ENCODE measurements at regions not wholly inside any gene's neighbourhood (a gene's known extent, or its start where the extent isn't known, plus 50 kb on each side); places are given as distances from the start of the nearest gene placed in this dataset.
A peak's percentile ranks its signal among the peaks of the same experiment; 100 is the strongest.
"Not testable (repeated sequence)": the region's sequence is repeated elsewhere in the genome, so short reads cannot be mapped to it uniquely, and the experiment has no call there.

- not testable (repeated sequence) for ATAC-seq, H3K9me3 Mint-ChIP-seq
These were observed 83.9 kb upstream of the PRSS3 start for GRCh38 chr9:33711418-33711817.

GRCh38 chr9:33714989-33715388 lies 80.4 kb upstream of the PRSS3 start:
- Mint-ChIP-seq H3K4me1 (no peaks in the 10 kb centered on the region), H3K27ac (no peak overlapping the region), H3K36me3 (no peaks in the 10 kb centered on the region), H3K9me3 (no peaks in the 10 kb centered on the region), H3K4me3 (no peak overlapping the region)
- ATAC-seq (no peak), DNase-seq (ENCODE audit: low spot score in 2 of 2) (no peak)

More at GRCh38 chr9:33711418-33711817, 83.9 kb upstream of the PRSS3 start:
- H3K36me3 Mint-ChIP-seq; H3K4me3 Mint-ChIP-seq; H3K27ac Mint-ChIP-seq; DNase-seq (ENCODE audit: low spot score in 2 of 2); H3K4me1 Mint-ChIP-seq: not testable (repeated sequence)

- no peak overlapping the region for H3K4me3 Mint-ChIP-seq
- no peak for ATAC-seq
- DNase-seq (ENCODE audit: low spot score in 2 of 2), result no peak
- H3K4me1 Mint-ChIP-seq, result no peaks in the 10 kb centered on the region
- H3K36me3 Mint-ChIP-seq, result no peaks in the 10 kb centered on the region
- H3K27ac Mint-ChIP-seq, result no peak overlapping the region
- no peaks in the 10 kb centered on the region for H3K9me3 Mint-ChIP-seq
These were observed 76.4 kb upstream of the PRSS3 start for GRCh38 chr9:33718987-33719386.

DNA sequence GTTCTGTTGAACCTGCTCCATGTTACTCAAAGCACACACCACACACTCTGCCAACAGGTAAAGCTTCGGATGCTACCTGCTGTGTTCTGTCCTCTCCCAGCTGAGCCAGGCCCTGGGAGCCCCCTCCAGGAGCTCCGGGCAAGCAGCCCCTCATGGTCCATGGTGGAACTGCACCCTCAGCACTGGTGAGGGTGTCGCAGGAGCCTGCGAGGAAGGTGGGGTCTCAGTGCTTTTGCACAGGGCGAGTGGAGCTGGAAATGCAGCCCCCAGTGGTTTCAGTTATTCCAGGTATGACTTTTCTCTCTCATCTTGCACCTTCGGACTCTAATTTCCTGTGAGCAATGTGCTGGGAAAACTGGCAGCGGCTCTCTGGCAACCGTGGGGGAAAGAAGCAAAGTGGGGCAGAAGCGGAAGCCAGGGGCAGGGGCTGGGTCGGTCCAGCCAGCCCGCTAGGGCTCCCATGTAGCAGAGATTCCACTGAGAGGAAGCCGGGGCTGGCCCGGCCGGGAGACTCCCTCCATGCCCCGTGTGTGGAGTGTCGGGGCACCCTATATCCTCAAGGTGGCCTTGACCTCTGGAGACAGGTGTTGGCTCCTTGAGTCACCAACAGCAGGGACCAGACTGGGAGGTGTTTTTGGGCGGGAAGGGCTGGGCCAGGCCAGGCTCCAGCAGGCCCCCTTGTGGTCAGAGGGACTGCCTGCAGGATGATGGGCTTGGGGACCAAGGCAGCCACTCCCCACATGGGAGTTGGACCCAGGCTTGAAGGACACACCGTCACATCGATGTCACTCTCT lies 75.6 kb upstream of the PRSS3 start:
- Mint-ChIP-seq H3K27ac (no peak overlapping the region), H3K4me3 (peak overlapping the region; percentile 30), H3K36me3 (no peaks in the 10 kb centered on the region), H3K9me3 (no peaks in the 10 kb centered on the region), H3K4me1 (no peaks in the 10 kb centered on the region)
- DNase-seq (ENCODE audit: low spot score in 2 of 2) (peak in 1 of 2 donors; percentile 70), ATAC-seq (peak; percentile 67)

DNA sequence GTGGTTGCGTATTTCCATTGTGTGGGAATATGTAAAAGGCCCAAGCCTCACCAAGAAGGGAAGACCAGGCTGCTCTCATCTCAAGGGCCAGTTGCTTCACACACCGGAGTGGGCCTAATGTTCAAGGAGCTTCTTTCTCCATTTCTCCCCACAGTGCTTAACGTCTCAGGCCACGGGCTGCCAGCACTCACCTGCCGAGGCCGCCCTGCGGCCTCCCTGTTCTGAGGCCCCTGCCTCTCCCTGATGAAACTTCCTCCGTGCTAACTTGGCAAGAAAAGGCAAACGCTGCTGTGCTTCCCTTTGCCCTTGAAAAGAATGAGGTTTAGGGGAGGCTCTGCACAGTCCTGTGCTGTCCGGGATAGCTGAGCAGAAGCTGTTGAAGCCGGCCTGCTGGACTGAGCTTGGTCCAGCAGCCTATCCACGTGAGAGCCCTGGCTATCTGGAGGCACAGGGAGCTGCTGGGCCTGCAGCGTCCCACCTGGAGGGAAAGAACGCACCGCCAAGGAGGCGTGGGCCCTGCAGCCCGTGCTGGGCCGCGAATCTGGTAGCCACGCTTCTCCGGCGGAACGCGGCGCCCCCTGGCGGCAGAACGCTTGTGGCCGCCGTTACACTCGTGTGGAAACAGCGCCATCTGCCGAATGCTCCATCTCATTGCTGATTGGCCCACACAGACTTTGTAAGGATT lies 73.5 kb upstream of the PRSS3 start:
- H3K27ac Mint-ChIP-seq, result no peak overlapping the region
- peak; percentile 95 for DNase-seq (ENCODE audit: low spot score in 2 of 2)

DNA sequence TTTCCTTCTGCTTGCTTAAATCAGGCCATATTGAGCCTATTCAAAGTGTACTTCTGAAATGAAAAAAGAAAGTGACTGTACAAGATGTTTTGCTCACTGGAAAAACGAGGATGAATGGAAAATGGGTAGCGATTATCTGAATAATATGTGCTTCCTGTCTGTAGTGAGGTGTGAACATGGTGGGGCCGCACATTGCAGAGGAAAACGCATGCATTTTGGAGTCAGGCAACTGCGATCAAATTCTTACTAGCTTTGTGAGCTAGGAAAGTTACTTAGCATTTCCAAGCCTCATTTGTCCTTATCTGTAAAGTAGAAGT lies 73.0 kb upstream of the PRSS3 start:
- DNase-seq (ENCODE audit: low spot score in 2 of 2) (no peak), ATAC-seq (no peak)
- Mint-ChIP-seq H3K9me3 (no peaks in the 10 kb centered on the region), H3K4me1 (no peaks in the 10 kb centered on the region), H3K4me3 (no peak overlapping the region), H3K27ac (no peak overlapping the region), H3K36me3 (no peaks in the 10 kb centered on the region)

More for the DNA sequence above, 73.5 kb upstream of the PRSS3 start:
- Mint-ChIP-seq H3K4me3 (no peak overlapping the region), H3K9me3 (no peaks in the 10 kb centered on the region), H3K4me1 (no peaks in the 10 kb centered on the region), H3K36me3 (no peaks in the 10 kb centered on the region)
- ATAC-seq, result peak; percentile 81

DNA sequence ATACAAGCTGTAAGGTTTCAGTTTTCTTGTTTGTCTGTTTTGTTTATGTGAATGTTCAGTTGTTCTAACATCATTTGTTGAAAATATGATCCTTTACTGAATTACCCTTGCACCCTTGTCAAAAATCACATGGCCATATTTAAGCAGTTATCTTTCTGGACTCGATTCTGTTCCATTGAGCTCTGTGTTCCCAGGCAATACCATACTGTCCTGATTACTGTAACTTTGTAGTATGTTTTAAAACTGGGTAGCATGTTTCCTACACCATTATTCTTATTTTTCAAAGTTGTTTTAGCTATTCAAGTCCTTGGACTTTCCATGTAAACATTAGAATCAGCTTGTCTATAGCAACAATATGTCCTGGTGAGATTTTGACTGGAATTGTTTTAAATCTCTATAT lies 66.7 kb upstream of the PRSS3 start:
- Mint-ChIP-seq H3K9me3 (no peaks in the 10 kb centered on the region), H3K27ac (no peak overlapping the region), H3K4me3 (no peak overlapping the region), H3K36me3 (no peaks in the 10 kb centered on the region), H3K4me1 (no peaks in the 10 kb centered on the region)
- ATAC-seq (no peak), DNase-seq (ENCODE audit: low spot score in 2 of 2) (no peak)

DNA sequence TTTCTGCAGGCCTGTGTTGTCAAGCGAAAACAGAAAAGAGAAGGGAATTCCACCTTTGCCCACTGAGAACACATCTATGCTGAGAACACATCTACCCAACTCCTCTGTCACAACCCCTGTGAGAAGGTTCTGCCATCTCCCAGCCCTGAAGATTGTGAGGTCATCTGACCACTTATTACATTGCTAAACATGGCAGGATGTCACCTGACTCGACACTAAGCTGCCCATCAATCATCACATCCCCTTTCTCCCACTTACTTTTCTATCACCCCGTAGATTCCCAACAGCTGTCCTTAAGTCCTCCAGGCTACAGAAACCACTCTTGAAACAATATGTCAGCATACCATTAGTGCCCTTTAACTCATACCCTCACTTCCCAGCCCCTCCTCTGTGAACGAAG lies 64.2 kb upstream of the PRSS3 start:
- no peaks in the 10 kb centered on the region for H3K36me3 Mint-ChIP-seq
- H3K27ac Mint-ChIP-seq, result no peak overlapping the region
- H3K4me1 Mint-ChIP-seq, result no peaks in the 10 kb centered on the region
- no peak for DNase-seq (ENCODE audit: low spot score in 2 of 2)
- no peak overlapping the region for H3K4me3 Mint-ChIP-seq
- ATAC-seq, result no peak
- no peaks in the 10 kb centered on the region for H3K9me3 Mint-ChIP-seq

DNA sequence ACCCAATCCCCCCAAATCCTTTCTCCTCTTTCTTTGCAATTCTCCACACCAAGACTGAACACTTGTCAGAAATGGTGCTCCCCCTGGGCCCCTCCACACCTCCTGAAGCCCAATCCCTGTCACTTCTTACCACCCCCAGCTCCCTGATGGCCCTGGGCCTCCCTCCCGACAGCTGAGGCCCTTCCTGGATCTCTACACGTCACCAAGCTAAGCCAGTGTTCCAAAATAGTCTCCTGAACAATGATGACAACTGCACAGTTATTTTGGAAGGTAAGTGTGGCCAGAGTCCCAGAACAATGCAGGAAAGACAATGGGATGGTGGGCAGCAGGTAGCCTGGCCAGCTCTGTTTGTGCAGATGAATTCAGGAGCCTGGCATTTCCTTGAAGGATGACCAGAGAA lies 63.7 kb upstream of the PRSS3 start:
- Mint-ChIP-seq H3K4me3 (no peak overlapping the region), H3K36me3 (no peaks in the 10 kb centered on the region), H3K4me1 (no peaks in the 10 kb centered on the region), H3K9me3 (no peaks in the 10 kb centered on the region), H3K27ac (no peak overlapping the region)
- ATAC-seq, result no peak
- DNase-seq (ENCODE audit: low spot score in 2 of 2), result no peak

DNA sequence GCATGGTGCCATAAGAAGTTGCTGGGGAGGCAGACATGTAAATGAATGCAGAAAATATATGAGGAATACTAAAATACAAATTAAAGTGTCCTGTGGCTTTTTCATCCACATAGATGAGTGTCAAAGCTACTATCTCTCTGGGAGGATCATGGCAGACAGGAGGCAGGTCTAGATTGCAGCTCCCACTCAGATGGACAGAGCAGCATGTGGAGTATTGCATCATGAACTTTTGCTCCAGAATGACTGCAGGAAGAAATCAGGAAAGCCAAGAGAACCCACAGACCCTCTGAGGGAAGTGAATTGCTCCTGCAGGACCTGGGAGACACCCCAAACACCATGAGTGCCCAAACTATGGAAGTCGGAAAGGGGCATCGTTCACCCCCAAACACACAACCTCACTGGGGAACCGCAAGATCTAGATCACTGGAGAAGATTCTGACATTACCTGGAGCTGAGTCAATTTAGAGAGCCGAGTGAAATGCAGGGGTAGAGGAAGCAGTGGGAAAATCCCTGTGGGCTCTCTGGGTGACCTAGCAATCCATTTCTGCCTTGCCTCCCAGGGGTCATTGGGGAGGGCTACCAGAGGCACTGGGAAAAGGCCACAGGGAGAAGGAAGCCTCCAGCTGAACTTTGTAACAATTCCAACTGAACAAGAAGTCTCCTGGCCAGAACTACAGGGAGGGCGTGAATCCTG lies 61.0 kb upstream of the PRSS3 start:
- not testable (repeated sequence) for H3K4me1 Mint-ChIP-seq; H3K36me3 Mint-ChIP-seq; ATAC-seq; DNase-seq (ENCODE audit: low spot score in 2 of 2); H3K27ac Mint-ChIP-seq; H3K9me3 Mint-ChIP-seq; H3K4me3 Mint-ChIP-seq

GRCh38 chr9:33734941-33735835 lies 60.2 kb upstream of the PRSS3 start:
- not testable (repeated sequence) for H3K36me3 Mint-ChIP-seq; H3K4me1 Mint-ChIP-seq; H3K9me3 Mint-ChIP-seq; DNase-seq (ENCODE audit: low spot score in 2 of 2); H3K27ac Mint-ChIP-seq; H3K4me3 Mint-ChIP-seq; ATAC-seq

DNA sequence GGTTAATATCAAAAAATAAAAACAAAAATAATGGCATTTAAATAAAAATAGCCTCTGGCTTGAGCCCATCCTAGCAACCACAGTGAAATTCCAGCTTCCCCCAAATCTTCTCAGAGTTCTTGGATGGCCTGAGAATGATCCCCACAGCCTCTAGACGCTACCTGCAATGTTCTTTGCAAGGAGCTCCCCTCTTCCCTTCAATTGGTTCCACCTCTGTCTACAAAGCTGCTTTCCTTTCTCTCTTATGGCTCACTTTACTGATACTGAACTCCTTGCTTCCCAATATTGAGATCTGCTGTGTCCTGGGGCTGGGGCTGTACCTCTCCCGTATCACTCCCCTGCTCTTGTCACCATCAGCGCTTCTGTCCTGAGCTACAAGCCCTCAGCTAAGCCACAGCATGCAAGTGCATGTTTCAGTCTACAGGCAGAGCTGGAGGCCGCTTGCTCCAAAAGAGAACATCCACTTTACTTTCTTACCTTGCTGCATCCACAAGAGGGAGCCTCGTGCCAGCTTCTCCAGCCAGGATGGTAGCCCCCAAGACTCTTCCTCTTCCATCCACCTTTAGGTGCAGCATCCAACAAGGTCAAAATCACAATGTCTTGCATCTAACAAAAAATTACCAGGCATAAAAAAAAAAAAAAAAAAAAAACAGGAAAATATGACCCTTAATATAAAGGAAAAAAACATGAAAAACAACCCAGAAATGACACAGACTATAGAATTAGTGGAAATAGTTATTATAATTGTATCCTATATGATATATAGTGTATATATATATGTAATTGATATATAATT lies 57.4 kb upstream of the PRSS3 start:
- DNase-seq (ENCODE audit: low spot score in 2 of 2), result no peak
- ATAC-seq, result peak; percentile 52
- Mint-ChIP-seq H3K36me3 (no peaks in the 10 kb centered on the region), H3K27ac (no peak overlapping the region), H3K4me3 (no peak overlapping the region), H3K9me3 (peaks cover 5% of the 10 kb centered on the region), H3K4me1 (peaks cover 6% of the 10 kb centered on the region)

- ATAC-seq (no peak), DNase-seq (ENCODE audit: low spot score in 2 of 2) (no peak)
- Mint-ChIP-seq H3K4me1 (peaks cover 6% of the 10 kb centered on the region), H3K27ac (no peak overlapping the region), H3K4me3 (no peak overlapping the region), H3K9me3 (peaks cover 5% of the 10 kb centered on the region), H3K36me3 (no peaks in the 10 kb centered on the region)
These were observed 56.0 kb upstream of the PRSS3 start for GRCh38 chr9:33739398-33739797.

DNA sequence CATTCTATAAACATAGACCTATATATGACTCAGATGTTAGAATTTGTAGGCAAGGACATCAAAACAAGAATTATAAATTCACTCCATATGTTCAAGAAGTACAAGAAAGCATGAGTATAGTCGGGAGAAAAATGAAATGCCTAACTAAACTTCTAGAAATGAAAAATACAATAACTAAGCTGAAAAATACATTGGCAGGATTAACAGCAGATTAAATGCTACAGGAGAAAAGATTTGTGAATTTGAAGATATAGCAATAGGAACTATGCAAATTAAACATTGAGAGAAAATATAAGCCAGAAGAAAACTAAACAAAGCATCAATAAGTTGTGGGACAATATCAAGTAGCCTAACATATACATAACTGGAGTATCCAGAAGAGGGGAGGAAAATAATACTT lies 55.3 kb upstream of the PRSS3 start:
- ATAC-seq, result no peak
- peaks cover 5% of the 10 kb centered on the region for H3K9me3 Mint-ChIP-seq
- no peak overlapping the region for H3K27ac Mint-ChIP-seq
- no peak for DNase-seq (ENCODE audit: low spot score in 2 of 2)
- H3K4me1 Mint-ChIP-seq, result peaks cover 6% of the 10 kb centered on the region
- no peak overlapping the region for H3K4me3 Mint-ChIP-seq
- no peaks in the 10 kb centered on the region for H3K36me3 Mint-ChIP-seq

Data from stimulated activated effector memory CD8-positive, alpha-beta T cell treated with anti-CD3 and anti-CD28 coated beads, Interleukin-12 subunit alpha, Interleukin-12 subunit beta, amount 100 ng/mL, for 72 hours (primary cell).